GM04503 (cell line): ENCODE measurements at regions not wholly inside any gene's neighbourhood (a gene's known extent, or its start where the extent isn't known, plus 50 kb on each side); places are given as distances from the start of the nearest gene placed in this dataset.

Experiments
- DNase-seq: peaks from one replicate; pipeline ENCODE4 v3.0.0-alpha.2; 2012; ENCODE audit warnings: low read depth

DNA sequence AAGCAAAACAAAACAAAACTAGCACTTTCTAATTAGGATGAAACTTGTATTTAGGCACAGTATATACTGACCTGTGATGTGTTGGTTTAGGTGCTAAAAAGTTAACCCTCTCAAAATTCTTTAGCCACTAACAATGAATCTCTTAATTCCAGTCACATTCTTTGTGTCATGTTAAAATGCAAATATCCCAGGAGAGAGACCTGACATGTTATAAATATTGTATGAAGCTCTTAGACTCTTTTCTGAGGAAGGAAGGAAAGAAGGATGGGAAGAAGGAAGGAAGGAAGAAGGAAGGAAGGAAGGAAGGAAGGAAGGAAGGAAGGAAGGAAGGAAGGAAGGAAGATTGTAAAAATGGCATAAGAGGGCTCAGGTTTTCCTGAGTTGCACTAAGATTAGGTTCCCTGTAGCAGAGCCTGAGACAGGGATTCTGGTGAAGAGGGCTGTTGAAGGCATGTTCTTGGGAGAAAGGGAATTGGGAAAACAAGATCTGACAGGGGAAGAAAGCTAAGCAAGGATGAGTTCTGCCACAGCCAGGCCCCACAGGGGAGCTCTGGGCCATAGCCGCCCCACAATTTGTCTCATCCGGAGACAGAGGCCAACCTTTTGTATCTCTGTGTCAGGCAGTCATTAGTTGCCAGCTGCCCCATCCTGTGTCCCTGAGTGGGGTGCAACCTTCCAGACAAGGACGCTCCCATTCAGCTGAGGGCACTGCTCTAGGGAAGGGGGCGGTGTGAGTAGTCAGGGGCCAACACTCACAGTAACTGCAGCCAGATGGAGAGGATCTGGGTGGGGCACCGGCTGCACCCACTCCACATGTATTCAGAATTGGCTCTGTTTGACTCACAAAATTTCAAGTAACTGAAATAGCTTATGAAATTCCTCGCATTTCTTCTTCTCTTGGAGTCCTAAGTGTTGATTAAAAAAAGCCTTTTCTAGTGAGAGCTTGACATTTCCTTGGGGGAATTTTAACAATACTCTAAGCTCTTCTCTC lies 189.3 kb upstream of the ARG1 start:
- no peak for DNase-seq

DNA sequence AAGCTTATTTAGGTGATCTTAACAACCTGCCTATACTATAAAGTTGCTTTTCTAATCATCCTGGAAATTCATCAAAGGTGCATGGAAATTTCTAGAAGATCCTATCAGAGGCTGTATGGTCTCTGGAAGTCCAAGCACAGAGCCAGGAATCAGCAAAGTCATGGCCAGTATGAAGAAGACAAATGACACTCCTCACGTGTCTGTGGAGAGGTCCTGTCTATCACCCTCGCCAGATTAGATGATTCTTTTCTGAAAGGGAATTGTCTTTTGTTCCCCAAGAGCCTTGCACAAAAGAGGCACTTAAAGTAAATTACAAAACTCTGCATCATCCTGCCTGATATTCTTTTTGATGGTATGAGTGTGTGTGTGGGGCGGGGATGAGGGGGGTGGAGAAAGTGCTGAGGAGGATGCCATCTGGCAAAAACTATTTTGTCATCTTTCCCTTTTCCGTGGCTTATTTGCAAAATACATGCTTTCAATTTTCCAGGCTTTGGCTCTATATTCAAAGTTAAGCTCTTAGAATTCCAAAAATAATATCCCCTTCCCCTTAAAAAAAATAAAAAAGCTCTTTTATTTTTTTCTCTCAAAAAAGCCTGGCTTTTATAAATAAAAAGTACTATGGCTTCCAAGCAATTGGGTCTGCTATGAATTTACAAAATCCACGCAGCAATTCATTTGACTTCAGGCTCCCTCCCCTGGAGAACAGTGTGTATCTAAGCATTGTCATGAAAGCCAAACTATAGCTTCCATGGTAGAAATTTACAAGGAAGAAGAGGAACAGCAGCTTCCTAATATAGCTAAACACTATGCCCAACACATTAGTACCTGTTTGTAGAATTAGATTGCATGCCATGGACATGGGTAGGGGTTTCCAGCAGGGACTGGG lies 185.2 kb upstream of the ARG1 start:
- DNase-seq, result no peak

DNA sequence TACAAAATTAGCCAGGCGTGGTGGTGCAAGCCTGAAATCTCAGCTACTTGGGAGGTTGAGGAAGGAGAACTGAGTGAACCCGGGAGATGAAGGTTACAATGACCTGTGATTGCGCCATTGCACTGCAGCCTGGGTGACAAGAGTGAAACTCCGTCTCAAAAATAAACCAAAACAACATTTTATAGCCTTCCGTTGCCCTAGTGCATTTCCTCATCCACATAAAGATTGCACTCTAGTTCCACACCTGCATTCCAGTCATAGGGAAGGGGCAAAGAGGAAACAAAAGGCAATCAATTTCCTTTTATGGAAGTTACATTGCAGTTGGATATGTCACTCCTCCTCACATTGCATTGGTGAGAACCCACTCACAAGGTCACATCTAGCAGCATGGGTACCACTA lies 182.7 kb upstream of the ARG1 start:
- DNase-seq, result no peak

DNA sequence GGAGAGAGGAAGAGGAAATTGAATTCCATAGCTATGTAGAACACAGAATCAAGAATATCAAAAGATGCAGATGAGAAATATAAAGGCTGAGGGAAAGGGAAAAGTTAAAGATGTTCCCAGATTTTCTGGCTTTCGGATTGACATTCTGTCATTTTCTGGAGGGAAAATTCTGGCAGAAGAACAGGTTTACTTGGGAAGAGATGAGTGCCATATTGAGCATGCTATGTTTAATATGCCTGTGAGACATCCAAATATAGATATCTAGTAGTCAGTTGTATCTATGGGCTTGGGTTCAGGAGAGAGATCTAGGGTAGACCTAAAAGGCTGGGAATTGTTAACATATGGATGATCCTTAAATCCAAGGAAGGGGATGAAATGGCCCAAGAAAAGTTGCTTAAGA lies 181.9 kb upstream of the ARG1 start:
- DNase-seq, result no peak

DNA sequence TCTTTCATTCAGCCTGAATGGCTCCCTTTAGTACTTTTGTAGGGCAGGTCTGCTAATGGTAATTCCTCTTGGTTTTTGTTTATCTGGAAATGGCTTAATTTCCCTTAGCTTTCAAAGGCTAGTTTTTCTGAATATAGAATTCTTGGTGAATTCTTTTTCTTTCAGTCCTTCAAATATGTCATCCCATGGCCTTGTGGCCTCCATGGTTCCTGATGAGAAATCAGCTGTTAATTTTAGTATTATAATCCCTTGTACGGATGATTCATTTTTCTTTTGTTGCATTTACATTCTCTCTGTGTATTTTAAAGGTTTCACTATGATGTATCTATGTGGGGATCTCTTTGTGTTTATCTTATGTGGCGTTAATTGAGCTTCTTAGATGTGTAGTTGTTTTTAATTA lies 179.6 kb upstream of the ARG1 start:
- DNase-seq, result no peak

DNA sequence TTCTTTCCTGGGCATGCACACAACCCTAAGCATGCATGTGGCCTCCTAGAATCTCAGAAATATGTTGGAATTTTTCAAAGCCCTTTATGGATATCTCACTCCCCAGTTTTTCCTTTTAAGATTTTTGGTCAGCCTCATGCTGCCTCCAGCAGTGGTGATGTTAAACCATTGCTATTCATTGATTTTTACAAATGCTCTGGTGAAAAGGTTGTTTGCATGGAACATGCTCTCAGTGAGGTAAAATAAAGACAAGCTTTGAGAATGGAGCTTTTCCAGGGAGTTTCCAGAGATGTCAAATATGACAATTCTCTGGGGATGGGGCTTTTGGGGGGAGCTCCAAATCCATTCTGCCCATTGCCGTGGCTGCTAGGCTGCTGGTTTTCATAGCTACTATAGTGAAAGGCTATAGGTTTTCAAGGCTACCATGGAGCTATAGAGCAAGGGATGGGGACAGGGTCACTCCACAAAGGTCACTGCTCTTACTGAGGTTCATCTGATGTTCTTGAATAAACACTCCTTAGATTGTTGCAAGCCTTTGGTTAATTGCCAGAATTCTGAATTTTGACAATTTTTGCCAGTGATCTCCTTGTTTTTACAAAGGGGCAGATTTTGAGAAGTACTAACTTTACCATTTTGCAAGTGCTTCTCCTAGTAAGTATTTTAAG lies 178.1 kb upstream of the ARG1 start:
- DNase-seq, result no peak

DNA sequence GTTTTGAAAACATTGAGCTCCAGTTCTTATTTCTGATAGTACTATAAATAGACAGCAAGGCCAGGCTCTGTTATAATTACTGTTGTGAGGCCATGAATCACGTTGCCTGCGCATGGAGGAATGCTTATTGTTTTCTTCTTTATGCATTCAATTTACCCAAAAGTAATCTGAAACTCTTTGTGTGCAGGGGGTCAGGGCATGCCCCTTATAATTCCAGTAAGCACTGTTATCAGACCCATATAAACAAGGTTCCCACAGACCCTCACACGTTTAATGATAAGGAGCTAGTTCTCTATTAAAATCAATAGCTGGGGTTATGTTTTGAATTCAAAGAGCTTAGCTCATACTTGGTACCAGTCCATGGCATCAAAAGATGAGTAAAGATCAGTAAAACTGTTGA lies 174.8 kb upstream of the ARG1 start:
- DNase-seq, result no peak

DNA sequence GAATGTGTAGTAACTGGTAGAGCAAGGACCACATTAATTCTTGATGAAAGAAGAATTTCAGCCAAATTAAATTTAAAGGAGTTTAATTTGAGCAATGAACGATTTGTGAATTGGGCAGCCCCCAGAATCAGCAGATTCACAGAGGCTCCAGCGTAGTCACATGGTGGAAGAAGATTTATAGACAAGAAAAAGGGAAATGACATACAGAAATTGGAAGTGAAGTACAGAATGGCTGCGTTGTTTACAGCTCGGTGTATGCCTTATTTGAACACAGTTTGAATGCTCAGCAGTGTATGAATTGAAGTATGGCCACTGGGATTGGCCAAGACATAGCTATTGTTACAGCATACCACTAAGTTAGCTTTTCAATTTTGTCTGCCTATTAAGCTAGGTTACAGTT lies 173.6 kb upstream of the ARG1 start:
- DNase-seq, result no peak

DNA sequence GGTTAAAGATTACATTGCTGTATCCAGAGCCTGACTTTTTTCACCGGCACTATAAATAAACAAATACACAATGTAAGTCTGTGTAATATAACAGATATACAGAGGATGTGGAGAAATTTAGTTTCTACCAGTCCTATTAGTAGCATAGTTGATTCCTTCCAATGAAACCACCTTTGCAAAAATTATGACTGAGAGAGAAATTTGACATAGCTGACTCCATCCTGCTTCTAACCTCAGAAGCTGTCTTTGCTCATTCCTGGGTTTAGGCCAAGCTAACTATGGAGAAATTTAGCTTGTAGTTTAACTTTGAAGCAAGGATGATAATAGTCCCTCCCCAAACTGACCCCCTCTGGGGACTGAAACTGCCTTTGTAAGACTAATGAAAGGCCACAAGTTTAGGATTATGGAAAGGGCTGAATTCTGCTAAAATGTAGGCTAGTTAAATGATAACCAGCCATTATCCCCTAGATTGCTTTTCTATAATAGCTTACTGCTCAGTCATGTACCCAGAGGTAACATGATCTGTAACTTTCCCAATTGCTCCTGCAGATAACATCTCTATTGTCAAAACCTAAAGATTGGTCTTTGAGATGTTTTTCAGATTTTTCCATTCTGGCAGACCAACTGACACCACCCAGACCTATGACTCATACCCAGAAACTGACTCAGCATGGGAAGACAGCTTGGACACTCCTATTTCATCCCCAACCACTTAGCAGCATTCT lies 172.8 kb upstream of the ARG1 start:
- peak; percentile 70 for DNase-seq

DNA sequence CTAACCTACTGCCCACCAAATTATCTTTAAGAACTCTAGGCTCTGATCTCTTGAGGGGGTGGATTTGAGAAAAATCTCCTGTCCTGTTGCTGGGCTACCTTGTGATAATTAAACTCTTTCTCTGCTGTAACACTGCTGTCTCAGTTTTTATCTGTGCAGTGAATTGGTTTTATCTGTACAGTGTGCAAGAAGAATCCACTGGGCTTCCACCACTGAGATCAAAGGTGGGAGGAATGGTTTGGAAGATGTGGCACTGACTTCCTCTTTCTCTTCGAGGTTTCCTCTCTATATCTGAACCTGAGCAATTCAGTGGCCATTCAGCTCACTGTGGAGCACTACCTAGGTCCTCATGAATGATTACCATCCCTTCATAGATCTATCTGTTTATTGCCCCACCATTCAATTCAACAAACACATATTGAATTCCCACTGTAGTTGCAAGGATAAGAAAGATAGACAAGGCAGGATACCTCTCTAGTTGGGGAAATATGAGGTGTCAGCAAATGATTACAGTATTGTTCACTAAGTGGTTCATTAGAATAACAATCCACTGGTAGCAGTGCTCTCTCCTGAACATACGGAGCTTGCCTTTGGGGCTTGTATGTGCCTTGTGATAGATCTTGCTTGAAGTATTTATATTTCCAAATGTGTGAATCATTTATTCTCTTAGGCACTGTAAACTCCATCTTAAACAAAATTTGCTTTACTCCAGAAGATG lies 172.1 kb upstream of the ARG1 start:
- DNase-seq, result no peak

DNA sequence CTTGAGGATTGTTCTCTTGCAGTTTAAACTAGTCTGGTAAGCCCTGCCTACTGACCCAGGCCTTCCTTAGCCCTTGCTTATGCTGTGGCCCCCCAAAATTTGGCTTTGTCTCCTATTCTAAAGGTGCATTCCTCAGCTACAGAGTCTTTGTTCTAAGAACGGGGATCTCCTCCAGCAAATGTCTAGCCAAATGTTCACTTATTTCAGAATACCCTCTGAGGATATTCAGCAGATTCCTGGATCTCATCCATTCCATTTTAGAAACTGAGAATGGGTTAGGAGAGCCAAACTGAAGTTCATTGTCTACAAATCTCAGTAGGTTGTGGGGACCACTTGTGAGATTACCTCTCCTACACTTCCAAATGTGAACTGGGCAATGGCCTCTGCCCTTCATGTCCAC lies 164.2 kb upstream of the ARG1 start:
- no peak for DNase-seq

DNA sequence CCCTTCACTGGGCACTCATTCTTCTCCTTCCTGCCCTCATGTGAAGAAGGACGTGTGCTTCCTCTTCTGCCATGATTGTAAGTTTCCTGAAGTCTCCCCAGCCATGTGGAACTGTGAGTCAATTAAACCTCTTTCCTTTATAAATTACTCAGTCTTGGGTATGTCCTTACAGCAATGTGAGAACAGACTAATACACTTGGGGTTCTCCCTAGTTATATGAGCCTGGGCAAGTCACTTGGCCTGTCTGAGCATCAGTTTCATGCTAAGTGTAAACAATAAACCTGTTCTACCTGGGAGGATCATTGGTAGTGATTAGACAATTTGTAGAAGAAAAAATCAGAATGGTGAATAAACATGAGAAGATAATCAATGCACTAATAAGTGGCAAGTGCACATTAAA lies 162.2 kb upstream of the ARG1 start:
- no peak for DNase-seq

DNA sequence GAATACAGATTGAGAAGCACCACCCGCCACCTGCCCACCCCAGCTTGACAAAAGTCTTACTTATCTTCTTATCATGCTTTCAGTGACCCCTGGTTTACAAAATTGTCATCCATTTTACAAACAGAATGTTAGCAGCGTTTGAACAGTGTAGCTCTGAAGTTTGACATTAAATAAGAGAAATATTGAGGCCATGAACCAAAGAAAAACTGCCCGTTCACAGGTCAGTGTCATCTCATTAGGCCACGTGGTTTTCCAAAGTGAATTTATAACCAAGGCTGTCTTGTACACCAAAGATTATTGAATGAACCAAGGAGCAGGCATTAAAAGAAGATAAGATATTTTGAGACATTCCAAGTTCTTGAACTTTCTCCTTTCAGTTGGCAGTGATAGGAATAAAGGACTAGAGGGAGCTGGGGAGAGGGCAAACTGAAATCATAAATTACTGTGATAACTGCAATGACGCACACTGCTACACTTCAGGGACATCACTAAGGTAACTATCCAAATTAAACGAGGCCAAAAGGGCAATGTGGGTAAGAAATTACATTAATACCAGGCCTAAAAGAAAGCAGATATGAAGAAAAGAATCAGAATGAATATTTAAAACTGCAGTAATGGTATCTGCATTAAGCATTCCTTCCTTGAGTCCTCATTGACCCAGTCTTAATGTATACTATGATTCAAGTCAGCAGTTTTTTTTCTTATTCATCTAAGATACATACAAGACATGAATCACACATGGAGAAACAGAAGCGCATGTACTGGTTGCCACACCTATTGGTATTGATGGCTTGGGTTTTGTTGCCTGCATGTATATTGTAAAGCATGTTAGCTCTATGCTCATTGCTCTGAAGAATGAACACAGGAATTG lies 159.8 kb upstream of the ARG1 start:
- DNase-seq, result no peak

DNA sequence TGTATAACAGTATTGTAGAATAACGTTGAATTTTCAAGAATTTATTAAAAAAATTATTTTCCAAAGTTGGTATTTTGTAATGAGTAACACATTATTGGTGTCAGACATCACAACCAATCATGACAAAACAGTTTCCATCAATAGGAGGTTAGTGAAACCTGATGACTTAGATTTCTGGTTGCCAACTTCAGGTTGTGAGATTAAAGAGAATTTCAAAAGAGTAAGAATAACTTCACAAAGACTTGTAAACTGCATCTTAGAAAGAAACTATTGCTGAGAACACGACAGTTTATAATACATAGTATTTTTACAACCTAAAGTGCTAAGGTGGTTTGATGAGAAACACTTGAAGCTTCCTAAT lies 159.2 kb upstream of the ARG1 start:
- no peak for DNase-seq

DNA sequence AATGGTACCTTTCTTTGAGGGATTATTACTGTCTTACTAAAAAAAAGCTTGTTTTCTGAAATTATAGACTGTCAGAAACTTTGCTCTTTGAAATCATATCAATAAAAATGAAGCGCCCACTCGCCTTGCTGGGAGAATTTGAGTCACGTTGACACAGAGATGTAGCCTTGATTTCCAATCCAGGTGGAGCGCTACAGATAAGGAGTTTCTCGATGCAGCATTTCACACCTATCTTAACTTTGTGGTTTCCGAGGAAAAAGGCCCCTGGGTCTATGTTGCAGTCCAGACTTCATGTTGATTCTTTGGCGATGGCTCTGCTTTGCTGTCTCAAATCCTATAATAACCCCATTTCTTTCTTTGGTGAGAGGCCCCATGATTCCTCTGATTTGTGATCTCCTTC lies 158.1 kb upstream of the ARG1 start:
- DNase-seq, result no peak

DNA sequence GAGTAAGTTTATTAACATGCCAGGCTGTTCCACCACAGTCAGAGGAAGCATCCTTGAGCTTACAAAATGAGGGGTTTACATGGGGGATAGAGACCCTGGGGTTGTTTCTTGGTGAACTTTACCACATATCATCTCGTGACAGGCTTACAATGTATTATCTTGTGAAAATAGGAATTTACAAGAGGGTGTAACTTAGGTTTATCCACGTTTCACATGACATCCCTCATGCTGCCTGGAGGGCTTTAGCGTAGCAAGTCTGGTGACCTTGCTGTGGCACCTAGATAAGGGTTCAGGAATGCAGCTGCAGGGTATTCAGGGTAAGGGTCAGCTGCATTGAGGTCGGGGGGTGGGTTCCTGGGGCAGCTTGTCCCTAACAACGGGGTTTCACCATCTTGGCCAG lies 154.6 kb upstream of the ARG1 start:
- no peak for DNase-seq

DNA sequence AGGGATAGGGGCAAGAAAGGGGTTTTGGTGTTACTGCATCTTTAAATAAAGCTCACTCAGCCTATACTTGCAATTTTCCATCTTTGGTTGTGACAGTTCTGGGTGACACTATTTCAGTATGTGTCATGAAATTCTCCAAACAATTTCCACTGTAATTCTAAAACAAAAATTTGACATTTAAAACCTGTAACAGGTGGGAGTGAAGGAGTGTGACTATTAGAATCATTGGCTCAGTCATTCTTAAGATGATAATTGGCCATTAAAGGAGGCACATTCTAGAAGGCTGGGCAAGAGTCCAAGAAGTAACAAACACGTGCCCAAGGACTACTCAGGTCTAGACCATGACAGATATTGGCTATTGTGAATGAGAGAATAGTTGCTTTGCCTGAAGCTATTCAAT lies 153.3 kb upstream of the ARG1 start:
- DNase-seq, result no peak

DNA sequence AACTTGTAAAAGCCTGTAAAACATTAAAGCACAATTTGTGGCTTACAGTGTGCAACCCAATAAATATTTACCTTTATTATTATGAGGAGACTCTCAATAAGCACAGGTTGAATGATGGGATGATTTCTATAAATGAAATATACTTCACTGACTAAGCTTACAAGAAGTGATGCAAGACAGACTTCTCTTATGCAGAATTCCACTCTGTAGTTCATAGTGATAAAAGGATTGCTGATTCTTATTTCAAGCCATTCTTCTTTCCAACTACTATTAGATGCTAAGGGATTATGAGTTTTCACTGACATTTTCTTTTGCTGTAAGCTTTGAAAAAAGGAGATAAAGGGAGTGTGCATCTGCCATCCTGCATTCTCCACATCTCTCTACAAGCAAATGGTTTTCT lies 149.0 kb upstream of the ARG1 start:
- DNase-seq, result no peak

DNA sequence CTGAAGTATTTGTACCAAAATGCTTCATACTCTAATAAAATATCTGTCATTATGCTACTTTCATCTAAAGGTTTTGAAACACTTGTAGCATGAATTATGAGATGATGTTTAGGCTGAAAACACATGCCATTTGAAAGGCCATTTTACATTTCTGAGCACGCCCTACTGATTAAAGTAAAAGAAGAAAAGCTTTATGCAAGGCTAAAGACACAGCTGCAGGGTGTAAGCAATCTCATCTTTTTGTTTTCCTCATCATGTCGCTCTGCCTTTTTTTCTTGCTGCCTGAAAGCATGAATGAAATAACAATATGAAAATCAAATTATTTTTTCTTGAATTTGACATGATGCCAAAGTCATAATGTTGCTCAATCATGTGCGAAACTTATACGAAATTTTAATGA lies 148.6 kb upstream of the ARG1 start:
- no peak for DNase-seq

DNA sequence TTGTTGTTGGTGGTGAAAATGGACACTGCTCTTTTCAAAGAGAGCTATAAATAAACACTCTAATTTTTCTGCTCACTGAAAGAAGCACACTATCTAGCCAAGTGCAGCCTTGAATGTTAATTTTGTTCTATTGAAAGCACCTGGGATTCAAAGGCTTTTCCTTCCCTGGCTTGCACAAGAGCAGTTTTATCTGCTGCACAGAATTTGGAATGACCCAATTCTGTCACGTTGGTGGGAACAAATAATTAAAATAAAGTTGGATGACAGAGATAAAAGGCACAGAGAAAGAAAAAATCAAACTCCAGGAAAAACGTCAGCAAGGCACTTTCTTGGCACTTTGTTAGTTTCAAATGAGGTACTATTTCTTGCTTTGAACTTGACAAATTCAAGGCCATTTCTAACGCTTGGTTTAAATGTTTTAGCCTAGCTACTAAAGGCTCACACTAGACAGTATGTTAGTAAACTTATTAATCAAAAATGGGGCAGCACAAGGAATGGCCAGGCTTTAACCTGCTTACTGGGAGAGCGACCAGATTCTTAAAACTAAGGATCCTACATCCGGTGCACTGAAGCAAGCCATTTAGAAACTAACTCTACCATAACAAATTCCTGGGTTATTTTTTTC lies 145.5 kb upstream of the ARG1 start:
- DNase-seq, result no peak
